KMS-11 (cell line): ENCODE measurements at regions not wholly inside any gene's neighbourhood (a gene's known extent, or its start where the extent isn't known, plus 50 kb on each side); places are given as distances from the start of the nearest gene placed in this dataset.
"Not testable (repeated sequence)": the region's sequence is repeated elsewhere in the genome, so short reads cannot be mapped to it uniquely, and the experiment has no call there.

Experiments used
- H2AFZ ChIP-seq: fragments of 200-600 bp; sonication (generic); 2 replicates; pipeline ENCODE4 v1.6.1; 2016; ENCODE audit warnings: antibody characterized with exemption, mixed run types, low read depth
- H3K27ac ChIP-seq: fragments of 200-600 bp; sonication (generic); 2 replicates; pipeline ENCODE4 v1.6.1; 2016; ENCODE audit warnings: mild to moderate bottlenecking, mixed run types
- H3K27me3 ChIP-seq: fragments of 200-600 bp; sonication (generic); 2 replicates; pipeline ENCODE4 v1.6.1; 2017; ENCODE audit warnings: mild to moderate bottlenecking, low read depth, mixed run types, moderate library complexity; ENCODE audit not compliant: insufficient read depth
- H3K36me3 ChIP-seq: fragments of 200-600 bp; sonication (generic); 2 replicates; pipeline ENCODE4 v1.6.1; 2017; ENCODE audit warnings: mild to moderate bottlenecking, mixed run types; ENCODE audit not compliant: insufficient read depth
- H3K4me1 ChIP-seq: fragments of 200-600 bp; sonication (generic); 2 replicates; pipeline ENCODE4 v1.6.1; 2016; ENCODE audit warnings: mild to moderate bottlenecking, low read depth, mixed run types; ENCODE audit not compliant: poor library complexity, severe bottlenecking
- H3K4me2 ChIP-seq: fragments of 200-600 bp; sonication (generic); 2 replicates; pipeline ENCODE4 v1.7.0; 2016; ENCODE audit warnings: mild to moderate bottlenecking, mixed run types
- H3K4me3 ChIP-seq: fragments of 200-600 bp; sonication (generic); IDR thresholded peaks from 2 replicates; pipeline ENCODE4 v1.6.1; 2017; ENCODE audit warnings: low read depth, low read length, mixed read lengths; ENCODE audit not compliant: insufficient read depth
- H3K79me2 ChIP-seq: fragments of 200-600 bp; sonication (generic); 2 replicates; pipeline ENCODE4 v1.6.1; 2016; ENCODE audit warnings: low read depth, mixed run types; ENCODE audit not compliant: insufficient read depth
- H3K9ac ChIP-seq: fragments of 200-600 bp; sonication (generic); 2 replicates; pipeline ENCODE4 v1.6.1; 2016; ENCODE audit warnings: mild to moderate bottlenecking, mixed run types
- H4K20me1 ChIP-seq: fragments of 200-600 bp; sonication (generic); 2 replicates; pipeline ENCODE4 v1.6.1; 2016; ENCODE audit warnings: mild to moderate bottlenecking, mixed run types; ENCODE audit not compliant: insufficient read depth
- TF ChIP-seq, protein P1 (sequence below): fragments of 200-600 bp; sonication (generic); conservative IDR thresholded peaks from 2 replicates; pipeline ENCODE4 v1.6.1; 2017; ENCODE audit warnings: low read depth, mild to moderate bottlenecking, antibody characterized with exemption, low read length, moderate library complexity, mixed read lengths

DNA sequence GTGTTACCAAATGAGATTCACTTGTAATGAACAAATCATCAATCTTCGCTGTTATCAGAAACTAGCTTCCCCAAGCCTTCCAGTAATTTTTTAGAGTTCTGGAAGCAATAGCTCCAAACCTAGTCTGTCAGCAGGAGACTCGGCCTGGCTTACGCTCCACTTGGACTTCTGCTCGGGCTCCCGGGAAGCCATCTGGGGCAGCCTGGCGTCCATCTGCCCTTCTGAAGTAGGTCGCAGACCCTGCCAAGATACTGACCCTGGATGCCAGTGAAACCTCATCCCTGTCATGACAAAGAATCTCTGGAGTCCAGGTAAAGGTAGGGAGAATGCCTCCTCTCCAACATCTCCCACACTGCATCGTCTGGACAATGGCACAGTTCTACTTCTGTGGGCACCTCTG, 493.8 kb upstream of the ZFP42 start:
- H3K27me3 ChIP-seq: no peaks in the 10 kb centered on the region
- no peaks in the 10 kb centered on the region for H4K20me1 ChIP-seq
- H3K9ac ChIP-seq: no peak overlapping the region
- H3K4me1 ChIP-seq: no peaks in the 10 kb centered on the region
- no peak overlapping the region for H3K4me3 ChIP-seq
- H3K27ac ChIP-seq: no peak overlapping the region
- H3K4me2 ChIP-seq: no peak overlapping the region
- H3K79me2 ChIP-seq: no peaks in the 10 kb centered on the region
- TF ChIP-seq, protein P1, sequence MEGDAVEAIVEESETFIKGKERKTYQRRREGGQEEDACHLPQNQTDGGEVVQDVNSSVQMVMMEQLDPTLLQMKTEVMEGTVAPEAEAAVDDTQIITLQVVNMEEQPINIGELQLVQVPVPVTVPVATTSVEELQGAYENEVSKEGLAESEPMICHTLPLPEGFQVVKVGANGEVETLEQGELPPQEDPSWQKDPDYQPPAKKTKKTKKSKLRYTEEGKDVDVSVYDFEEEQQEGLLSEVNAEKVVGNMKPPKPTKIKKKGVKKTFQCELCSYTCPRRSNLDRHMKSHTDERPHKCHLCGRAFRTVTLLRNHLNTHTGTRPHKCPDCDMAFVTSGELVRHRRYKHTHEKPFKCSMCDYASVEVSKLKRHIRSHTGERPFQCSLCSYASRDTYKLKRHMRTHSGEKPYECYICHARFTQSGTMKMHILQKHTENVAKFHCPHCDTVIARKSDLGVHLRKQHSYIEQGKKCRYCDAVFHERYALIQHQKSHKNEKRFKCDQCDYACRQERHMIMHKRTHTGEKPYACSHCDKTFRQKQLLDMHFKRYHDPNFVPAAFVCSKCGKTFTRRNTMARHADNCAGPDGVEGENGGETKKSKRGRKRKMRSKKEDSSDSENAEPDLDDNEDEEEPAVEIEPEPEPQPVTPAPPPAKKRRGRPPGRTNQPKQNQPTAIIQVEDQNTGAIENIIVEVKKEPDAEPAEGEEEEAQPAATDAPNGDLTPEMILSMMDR: no peak
- no peak overlapping the region for H2AFZ ChIP-seq
- no peaks in the 10 kb centered on the region for H3K36me3 ChIP-seq

DNA sequence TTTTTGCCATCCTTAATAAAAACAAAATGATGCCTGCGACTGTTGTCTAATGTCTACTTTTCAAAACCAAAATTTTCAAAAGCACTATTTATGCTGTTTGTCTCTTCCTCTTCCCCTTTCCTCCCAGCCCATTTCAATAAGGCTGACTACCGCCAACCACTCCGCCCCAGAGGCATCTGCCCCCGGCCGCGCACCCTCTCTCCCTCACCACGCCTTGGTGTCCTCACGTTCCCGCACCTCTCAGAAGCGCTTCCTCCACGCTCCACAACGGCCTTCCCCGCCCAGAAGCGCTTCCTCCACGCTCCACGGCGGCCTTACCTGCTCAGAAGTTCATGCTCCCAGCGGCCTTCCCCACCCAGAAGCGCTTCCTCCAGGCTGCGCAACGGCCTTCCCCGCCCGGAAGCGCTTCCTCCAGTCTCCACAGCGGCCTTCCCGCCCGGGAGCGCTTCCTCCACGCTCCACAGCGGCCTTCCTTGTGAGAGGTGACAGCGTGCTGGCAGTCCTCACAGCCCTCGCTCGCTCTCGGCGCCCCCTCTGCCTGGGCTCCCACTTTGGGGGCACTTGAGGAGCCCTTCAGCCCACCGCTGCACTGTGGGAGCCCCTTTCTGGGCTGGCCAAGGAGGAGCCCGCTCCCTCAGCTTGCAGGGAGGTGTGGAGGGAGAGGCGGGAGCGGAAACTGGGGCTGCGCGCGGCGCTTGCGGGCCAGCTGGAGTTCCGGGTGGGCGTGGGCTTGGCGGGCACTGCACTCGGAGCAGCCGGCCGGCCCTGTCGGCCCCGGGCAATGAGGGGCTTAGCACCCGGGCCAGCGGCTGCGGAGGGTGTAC, 490.4 kb upstream of the ZFP42 start:
- no peak overlapping the region for H3K9ac ChIP-seq
- no peaks in the 10 kb centered on the region for H4K20me1 ChIP-seq
- H2AFZ ChIP-seq: no peak overlapping the region
- no peak overlapping the region for H3K4me3 ChIP-seq
- H3K4me1 ChIP-seq: no peaks in the 10 kb centered on the region
- H3K36me3 ChIP-seq: no peaks in the 10 kb centered on the region
- H3K27me3 ChIP-seq: no peaks in the 10 kb centered on the region
- TF ChIP-seq, protein P1: no peak
- no peak overlapping the region for H3K4me2 ChIP-seq
- H3K27ac ChIP-seq: no peak overlapping the region
- no peaks in the 10 kb centered on the region for H3K79me2 ChIP-seq

DNA sequence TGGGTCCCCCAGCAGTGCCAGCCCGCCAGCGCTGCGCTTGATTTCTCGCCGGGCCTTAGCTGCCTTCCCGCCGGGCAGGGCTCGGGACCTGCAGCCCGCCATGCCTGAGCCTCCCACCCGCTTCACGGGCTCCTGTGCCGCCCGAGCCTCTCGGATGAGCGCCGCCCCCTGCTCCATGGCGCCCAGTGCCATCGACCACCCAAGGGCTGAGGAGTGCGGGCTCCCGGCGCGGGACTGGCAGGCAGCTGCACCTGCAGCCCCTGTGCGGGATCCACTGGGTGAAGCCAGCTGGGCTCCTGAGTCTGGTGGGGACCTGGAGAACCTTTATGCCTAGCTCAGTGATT, 489.8 kb upstream of the ZFP42 start:
- not testable (repeated sequence) for H3K4me2 ChIP-seq, H3K9ac ChIP-seq, H3K4me1 ChIP-seq, H2AFZ ChIP-seq, H3K36me3 ChIP-seq, H4K20me1 ChIP-seq, H3K4me3 ChIP-seq, H3K79me2 ChIP-seq, H3K27ac ChIP-seq, H3K27me3 ChIP-seq

DNA sequence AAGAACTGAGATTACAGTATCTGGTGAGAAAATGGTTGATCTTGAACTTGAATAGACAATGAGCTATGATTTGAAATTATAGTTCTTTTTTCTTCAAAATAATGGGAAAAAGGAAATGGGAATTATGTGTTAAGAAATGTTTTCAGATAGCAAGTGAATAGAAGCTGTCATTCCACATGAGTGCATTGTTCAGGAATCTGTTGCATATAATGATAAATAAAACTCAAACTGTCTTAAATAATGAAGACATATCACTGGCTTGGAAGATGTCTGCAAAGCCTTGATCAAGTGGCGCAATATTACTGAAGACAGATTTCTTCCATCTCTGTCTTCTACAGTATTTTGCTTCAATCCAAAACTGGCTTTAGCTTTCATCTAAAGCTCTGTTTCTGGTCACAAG, 479.3 kb upstream of the ZFP42 start:
- H2AFZ ChIP-seq: no peak overlapping the region
- no peaks in the 10 kb centered on the region for H3K79me2 ChIP-seq
- no peaks in the 10 kb centered on the region for H3K27me3 ChIP-seq
- H3K9ac ChIP-seq: no peak overlapping the region
- no peaks in the 10 kb centered on the region for H3K4me1 ChIP-seq
- H3K4me2 ChIP-seq: no peak overlapping the region
- H3K4me3 ChIP-seq: no peak overlapping the region
- TF ChIP-seq, protein P1: no peak
- no peaks in the 10 kb centered on the region for H3K36me3 ChIP-seq
- H3K27ac ChIP-seq: no peak overlapping the region
- H4K20me1 ChIP-seq: no peaks in the 10 kb centered on the region

DNA sequence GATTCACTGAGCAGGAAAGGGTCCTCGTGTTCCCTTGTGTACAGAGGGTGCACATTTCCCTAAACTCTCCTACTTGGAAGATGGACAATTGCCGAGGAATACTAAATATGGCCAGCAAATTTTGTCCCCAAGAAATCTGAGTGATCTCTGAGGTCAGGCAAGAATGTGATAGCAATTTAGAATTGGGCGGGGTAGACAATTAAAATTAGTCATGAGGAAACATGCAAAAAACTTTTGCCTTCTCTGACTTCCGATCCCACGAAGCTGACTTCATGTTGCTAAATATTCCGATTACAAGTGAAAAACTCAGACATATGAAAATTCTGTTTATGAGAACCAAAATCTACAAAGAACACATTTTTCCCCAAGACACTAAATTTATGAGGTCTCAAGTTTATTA, 453.9 kb upstream of the ZFP42 start:
- TF ChIP-seq, protein P1: no peak
- Histone ChIP-seq H3K36me3 (no peaks in the 10 kb centered on the region), H3K4me1 (no peaks in the 10 kb centered on the region), H4K20me1 (no peaks in the 10 kb centered on the region), H3K4me2 (no peak overlapping the region), H3K79me2 (no peaks in the 10 kb centered on the region), H3K4me3 (no peak overlapping the region), H2AFZ (no peak overlapping the region), H3K27ac (no peak overlapping the region), H3K27me3 (no peaks in the 10 kb centered on the region), H3K9ac (no peak overlapping the region)
